ENCODE measurements at regions not wholly inside any gene's neighbourhood (a gene's known extent, or its start where the extent isn't known, plus 50 kb on each side); places are given as distances from the start of the nearest gene placed in this dataset.
A peak's percentile ranks its signal among the peaks of the same experiment; 100 is the strongest.

GRCh38 chr6:156622185-156622584 lies 155.0 kb upstream of the ARID1B start:
- Histone ChIP-seq H3K9me3 (no peaks in the 10 kb centered on the region), H3K36me3 (no peaks in the 10 kb centered on the region), H3K27me3 (no peaks in the 10 kb centered on the region), H3K4me3 (ENCODE audit: low read depth, low read length) (no peak overlapping the region), H3K4me1 (peaks cover 6% of the 10 kb centered on the region; the same call in 1 of the 2 replicates)
- TF ChIP-seq, protein P1, sequence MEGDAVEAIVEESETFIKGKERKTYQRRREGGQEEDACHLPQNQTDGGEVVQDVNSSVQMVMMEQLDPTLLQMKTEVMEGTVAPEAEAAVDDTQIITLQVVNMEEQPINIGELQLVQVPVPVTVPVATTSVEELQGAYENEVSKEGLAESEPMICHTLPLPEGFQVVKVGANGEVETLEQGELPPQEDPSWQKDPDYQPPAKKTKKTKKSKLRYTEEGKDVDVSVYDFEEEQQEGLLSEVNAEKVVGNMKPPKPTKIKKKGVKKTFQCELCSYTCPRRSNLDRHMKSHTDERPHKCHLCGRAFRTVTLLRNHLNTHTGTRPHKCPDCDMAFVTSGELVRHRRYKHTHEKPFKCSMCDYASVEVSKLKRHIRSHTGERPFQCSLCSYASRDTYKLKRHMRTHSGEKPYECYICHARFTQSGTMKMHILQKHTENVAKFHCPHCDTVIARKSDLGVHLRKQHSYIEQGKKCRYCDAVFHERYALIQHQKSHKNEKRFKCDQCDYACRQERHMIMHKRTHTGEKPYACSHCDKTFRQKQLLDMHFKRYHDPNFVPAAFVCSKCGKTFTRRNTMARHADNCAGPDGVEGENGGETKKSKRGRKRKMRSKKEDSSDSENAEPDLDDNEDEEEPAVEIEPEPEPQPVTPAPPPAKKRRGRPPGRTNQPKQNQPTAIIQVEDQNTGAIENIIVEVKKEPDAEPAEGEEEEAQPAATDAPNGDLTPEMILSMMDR (IDR thresholded peaks at IDR 0.05; ENCODE audit: low read depth, low read length), result no peak
- no peak for DNase-seq

DNA sequence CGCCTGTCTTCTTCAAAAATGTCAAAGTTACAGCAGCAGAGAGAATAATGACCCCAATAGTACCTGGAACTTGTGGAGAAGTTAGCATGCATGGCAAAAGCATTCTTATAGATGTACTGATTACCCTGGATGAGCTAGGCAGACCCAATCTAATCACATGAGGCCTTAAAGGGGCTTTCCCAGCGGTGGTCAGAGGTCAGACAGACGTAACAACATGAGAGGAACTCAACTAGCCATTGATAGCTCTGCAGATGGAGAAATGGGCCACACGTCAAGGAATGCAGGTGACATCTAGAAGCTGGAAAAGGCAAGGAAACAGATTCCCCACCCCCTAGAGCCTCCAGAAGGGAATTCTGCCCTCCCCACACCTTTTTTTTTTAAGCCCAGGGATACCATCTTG lies 156.8 kb upstream of the ARID1B start:
- Histone ChIP-seq H3K9me3 (no peaks in the 10 kb centered on the region), H3K36me3 (no peaks in the 10 kb centered on the region), H3K4me1 (peaks cover 6% of the 10 kb centered on the region; the same call in 1 of the 2 replicates), H3K4me3 (ENCODE audit: low read depth, low read length) (no peak overlapping the region), H3K27me3 (no peaks in the 10 kb centered on the region)
- no peak for DNase-seq
- TF ChIP-seq, protein P1 (IDR thresholded peaks at IDR 0.05; ENCODE audit: low read depth, low read length), result no peak

GRCh38 chr6:156618600-156619205 lies 158.5 kb upstream of the ARID1B start:
- Histone ChIP-seq H3K27me3 (no peaks in the 10 kb centered on the region), H3K4me1 (peaks cover 6% of the 10 kb centered on the region; the same call in 1 of the 2 replicates), H3K36me3 (no peaks in the 10 kb centered on the region), H3K9me3 (peaks cover 3% of the 10 kb centered on the region; the same call in 1 of the 2 replicates), H3K4me3 (ENCODE audit: low read depth, low read length) (peak overlapping the region; percentile 23; the same call in 1 of the 2 replicates)
- TF ChIP-seq, protein P1 (IDR thresholded peaks at IDR 0.05; ENCODE audit: low read depth, low read length), result peak; percentile 25
- peak; percentile 52 for DNase-seq

GRCh38 chr6:156617941-156618340 lies 159.2 kb upstream of the ARID1B start:
- DNase-seq, result no peak
- H3K36me3 ChIP-seq, result no peaks in the 10 kb centered on the region
- H3K4me1 ChIP-seq, result peaks cover 6% of the 10 kb centered on the region; the same call in 1 of the 2 replicates
- H3K4me3 ChIP-seq (ENCODE audit: low read depth, low read length), result no peak overlapping the region
- H3K27me3 ChIP-seq, result no peaks in the 10 kb centered on the region
- peaks cover 5% of the 10 kb centered on the region; the same call in 1 of the 2 replicates for H3K9me3 ChIP-seq
- TF ChIP-seq, protein P1 (IDR thresholded peaks at IDR 0.05; ENCODE audit: low read depth, low read length), result no peak

DNA sequence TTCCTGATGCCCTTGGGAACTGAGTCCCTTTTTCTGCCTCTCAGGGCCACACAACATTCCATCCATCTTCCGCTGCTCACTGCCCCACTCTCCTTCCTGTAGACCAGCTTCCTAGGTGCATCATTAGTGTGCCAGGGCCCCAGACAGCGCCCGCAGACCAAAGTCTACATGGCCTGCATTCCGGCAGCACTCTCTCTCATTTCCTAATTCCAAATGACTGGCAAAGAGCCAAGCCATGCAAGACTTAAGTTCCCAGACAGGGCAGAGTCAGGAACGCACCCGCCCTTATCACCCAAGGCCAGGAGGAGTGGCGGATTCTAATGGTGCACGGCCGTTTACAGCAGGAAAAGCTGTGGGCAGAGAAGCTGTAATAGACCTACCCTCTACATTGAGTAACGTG lies 159.8 kb upstream of the ARID1B start:
- no peaks in the 10 kb centered on the region for H3K36me3 ChIP-seq
- no peaks in the 10 kb centered on the region for H3K27me3 ChIP-seq
- peak; percentile 26 for DNase-seq
- TF ChIP-seq, protein P1 (IDR thresholded peaks at IDR 0.05; ENCODE audit: low read depth, low read length), result no peak
- H3K9me3 ChIP-seq, result peaks cover 5% of the 10 kb centered on the region; the same call in 1 of the 2 replicates
- H3K4me3 ChIP-seq (ENCODE audit: low read depth, low read length), result no peak overlapping the region
- peaks cover 6% of the 10 kb centered on the region; the same call in 1 of the 2 replicates for H3K4me1 ChIP-seq

- DNase-seq, result no peak
- no peak overlapping the region for H3K4me3 ChIP-seq (ENCODE audit: low read depth, low read length)
- peaks cover 5% of the 10 kb centered on the region; the same call in 1 of the 2 replicates for H3K9me3 ChIP-seq
- H3K27me3 ChIP-seq, result no peaks in the 10 kb centered on the region
- no peaks in the 10 kb centered on the region for H3K36me3 ChIP-seq
- peaks cover 6% of the 10 kb centered on the region; the same call in 1 of the 2 replicates for H3K4me1 ChIP-seq
- TF ChIP-seq, protein P1 (IDR thresholded peaks at IDR 0.05; ENCODE audit: low read depth, low read length), result no peak
Observed at GRCh38 chr6:156616495-156616894, 160.7 kb upstream of the ARID1B start.

Data from BE2C (cell line).